Ovary (tissue), 1 donor: ENCODE measurements at regions not wholly inside any gene's neighbourhood (a gene's known extent, or its start where the extent isn't known, plus 50 kb on each side); places are given as distances from the start of the nearest gene placed in this dataset.

Experiments
- EP300 ChIP-seq: sonication (generic); formaldehyde crosslinking; IDR thresholded peaks from one replicate; pipeline ENCODE4 v1.6.1; 2017; ENCODE audit warnings: antibody characterized with exemption
- POLR2A ChIP-seq: fragments of 450-650 bp; IDR thresholded peaks from one replicate; pipeline ENCODE4 v1.6.1; 2017; ENCODE audit warnings: antibody characterized with exemption, mild to moderate bottlenecking, moderate library complexity

- no peak for TF ChIP-seq EP300
- TF ChIP-seq POLR2A, result no peak
Measured at GRCh38 chr18:75884728-75885127, 457.2 kb upstream of the SMIM21 start.
